BJ (cell line): ENCODE measurements at regions not wholly inside any gene's neighbourhood (a gene's known extent, or its start where the extent isn't known, plus 50 kb on each side); places are given as distances from the start of the nearest gene placed in this dataset.

Experiments
- CTCF ChIA-PET: fragments of 350-600 bp; formaldehyde crosslinking; extraction: SDS; loops from one replicate; lab custom pipeline; 2021; ENCODE audit warnings: antibody characterized with exemption, inconsistent platforms; lab: Yijun Ruan, JAX
- POLR2A ChIA-PET: fragments of 300-600 bp; sonication (Branson Sonifier 250); formaldehyde crosslinking; extraction: SDS; loops from one replicate; lab custom pipeline; 2021; ENCODE audit warnings: antibody characterized with exemption; lab: Charles Lee
- DNase-seq: peaks from one replicate; pipeline ENCODE4 v3.0.0-alpha.2; 2011; ENCODE audit warnings: low read depth
- H3K27me3 ChIP-seq: 2 replicates; pipeline ENCODE4 v1.6.0; 2011; ENCODE audit warnings: low read length; ENCODE audit not compliant: control insufficient read depth, insufficient read depth
- H3K36me3 ChIP-seq: 2 replicates; pipeline ENCODE4 v1.5.1; 2011; ENCODE audit warnings: low read length; ENCODE audit not compliant: control insufficient read depth, insufficient read depth
- H3K4me3 ChIP-seq: 2 replicates; pipeline ENCODE4 v1.5.1; 2011; ENCODE audit warnings: low read depth, mild to moderate bottlenecking, control low read depth, low read length
- TF ChIP-seq, protein P1 (sequence below): IDR thresholded peaks from 2 replicates; pipeline ENCODE4 v1.5.1; 2011; ENCODE audit warnings: low read depth, mild to moderate bottlenecking, control low read depth, inconsistent platforms, low read length, moderate library complexity; ENCODE audit not compliant: insufficient read depth

DNA sequence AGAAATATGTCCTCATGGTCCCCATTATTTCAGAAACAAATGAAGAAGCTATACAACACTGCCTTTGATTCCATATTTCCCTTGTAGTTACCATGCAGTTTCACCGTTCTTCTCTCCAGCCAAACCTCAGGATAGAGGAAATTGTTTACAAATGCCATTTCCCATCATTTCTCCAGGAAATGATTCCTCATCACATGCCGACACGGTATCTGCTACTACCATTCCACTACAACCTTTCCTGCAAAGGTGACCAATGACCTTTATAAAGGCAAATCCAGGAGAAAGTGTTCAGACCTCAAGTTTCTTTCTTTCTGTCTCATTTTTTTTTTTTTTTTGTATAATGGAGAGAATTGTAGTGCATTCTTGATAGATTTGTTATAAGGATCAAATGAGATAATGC lies 460.8 kb upstream of the CDH20 start:
- Histone ChIP-seq H3K36me3 (no peaks in the 10 kb centered on the region), H3K4me3 (no peak overlapping the region), H3K27me3 (no peaks in the 10 kb centered on the region)
- DNase-seq: no peak
- ChIA-PET POLR2A (no interaction called here), CTCF (interaction anchor here (0.6 kb wide), 1 partner anchor 36 kb away, joined by 5 read pairs; no protein-coding TSS in a partner anchor)
- TF ChIP-seq, protein P1, sequence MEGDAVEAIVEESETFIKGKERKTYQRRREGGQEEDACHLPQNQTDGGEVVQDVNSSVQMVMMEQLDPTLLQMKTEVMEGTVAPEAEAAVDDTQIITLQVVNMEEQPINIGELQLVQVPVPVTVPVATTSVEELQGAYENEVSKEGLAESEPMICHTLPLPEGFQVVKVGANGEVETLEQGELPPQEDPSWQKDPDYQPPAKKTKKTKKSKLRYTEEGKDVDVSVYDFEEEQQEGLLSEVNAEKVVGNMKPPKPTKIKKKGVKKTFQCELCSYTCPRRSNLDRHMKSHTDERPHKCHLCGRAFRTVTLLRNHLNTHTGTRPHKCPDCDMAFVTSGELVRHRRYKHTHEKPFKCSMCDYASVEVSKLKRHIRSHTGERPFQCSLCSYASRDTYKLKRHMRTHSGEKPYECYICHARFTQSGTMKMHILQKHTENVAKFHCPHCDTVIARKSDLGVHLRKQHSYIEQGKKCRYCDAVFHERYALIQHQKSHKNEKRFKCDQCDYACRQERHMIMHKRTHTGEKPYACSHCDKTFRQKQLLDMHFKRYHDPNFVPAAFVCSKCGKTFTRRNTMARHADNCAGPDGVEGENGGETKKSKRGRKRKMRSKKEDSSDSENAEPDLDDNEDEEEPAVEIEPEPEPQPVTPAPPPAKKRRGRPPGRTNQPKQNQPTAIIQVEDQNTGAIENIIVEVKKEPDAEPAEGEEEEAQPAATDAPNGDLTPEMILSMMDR: no peak

DNA sequence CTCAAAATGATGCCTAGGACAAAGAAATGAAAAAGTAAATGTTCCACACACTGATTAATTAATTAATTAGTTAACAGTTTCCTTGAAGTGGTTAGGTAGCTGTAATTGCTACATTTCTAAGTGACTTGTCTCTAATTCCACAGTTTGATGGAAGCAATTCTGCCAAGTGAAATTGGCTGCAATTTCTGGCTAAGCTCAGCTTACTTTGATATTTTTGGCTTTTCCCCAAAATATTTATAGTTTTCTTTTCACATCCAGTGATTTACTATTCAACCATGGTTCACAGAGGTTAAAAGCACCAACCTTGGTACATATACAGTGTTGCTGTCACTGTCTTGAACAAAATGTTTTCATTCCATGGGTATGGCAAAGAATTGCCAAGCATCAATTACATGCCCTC lies 459.5 kb upstream of the CDH20 start:
- no peaks in the 10 kb centered on the region for H3K27me3 ChIP-seq
- no peak for DNase-seq
- no peaks in the 10 kb centered on the region for H3K36me3 ChIP-seq
- ChIA-PET CTCF (no interaction called here), POLR2A (no interaction called here)
- no peak overlapping the region for H3K4me3 ChIP-seq
- TF ChIP-seq, protein P1: no peak

DNA sequence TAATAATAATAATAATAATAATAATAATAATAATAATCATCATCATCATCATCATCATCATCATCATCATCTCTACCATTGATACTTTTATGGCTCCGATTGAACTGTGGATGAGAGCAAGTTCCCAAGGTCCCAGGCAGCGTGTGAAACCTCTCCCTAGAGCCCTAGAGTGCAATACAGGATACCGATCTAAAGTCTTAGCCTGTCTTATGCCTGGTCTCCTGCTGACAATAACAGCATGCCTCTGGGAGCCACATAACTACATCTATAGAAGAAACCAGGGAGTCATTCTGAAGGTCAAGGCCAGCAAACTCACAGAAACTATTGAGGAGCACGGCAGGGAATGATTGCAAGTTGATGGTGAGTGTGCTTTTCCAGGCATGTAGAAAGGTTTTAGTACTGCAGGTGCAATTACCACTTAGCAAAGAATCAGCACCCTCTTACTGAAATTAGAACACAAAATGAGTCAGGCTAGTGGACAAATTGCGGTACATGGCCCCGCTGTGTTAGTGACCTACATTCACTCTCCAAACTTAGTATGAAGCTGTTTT lies 457.2 kb upstream of the CDH20 start:
- no peak for DNase-seq
- TF ChIP-seq, protein P1: no peak
- H3K27me3 ChIP-seq: no peaks in the 10 kb centered on the region
- no peak overlapping the region for H3K4me3 ChIP-seq
- H3K36me3 ChIP-seq: no peaks in the 10 kb centered on the region
- CTCF ChIA-PET: no interaction called here
- POLR2A ChIA-PET: no interaction called here

DNA sequence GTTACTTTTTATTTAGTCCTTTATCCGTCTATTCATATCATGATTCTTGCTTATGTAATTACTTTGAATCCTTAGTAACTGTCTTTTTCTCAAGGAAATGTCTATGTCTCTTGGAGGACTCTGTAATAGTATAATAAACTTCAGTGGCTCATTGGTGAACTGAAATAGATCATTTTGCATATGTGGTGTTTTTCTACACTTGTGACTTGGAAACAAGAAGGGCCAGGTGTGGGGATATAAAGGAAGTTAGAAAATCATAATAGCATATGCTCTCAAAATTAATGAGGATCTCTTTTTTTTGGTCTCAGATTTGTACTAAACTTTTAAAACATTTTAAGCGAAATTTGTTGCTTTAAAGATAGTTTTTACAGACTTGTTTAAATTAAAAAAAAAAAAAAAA lies 453.0 kb upstream of the CDH20 start:
- no peak for DNase-seq
- no peak overlapping the region for H3K4me3 ChIP-seq
- no peaks in the 10 kb centered on the region for H3K36me3 ChIP-seq
- no peaks in the 10 kb centered on the region for H3K27me3 ChIP-seq
- TF ChIP-seq, protein P1: no peak
- ChIA-PET CTCF (no interaction called here), POLR2A (no interaction called here)

DNA sequence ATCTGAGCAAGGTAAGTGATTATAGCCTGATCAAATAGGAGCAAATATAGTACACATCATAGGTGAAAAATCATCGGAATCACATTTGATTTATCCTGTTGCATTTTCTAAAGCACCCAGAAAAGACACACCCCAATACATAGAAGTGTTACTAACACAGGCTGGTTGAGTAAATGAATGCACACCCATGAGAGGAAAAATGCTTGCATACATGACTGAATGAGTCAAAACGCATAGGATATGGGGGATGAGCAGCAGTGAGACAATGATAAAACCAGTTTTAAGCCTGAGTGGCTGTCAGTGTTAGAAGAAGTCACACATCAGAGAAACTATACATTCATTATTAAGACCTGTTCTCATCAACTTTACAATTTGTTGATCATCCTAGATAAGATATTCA lies 449.6 kb upstream of the CDH20 start:
- H3K4me3 ChIP-seq: no peak overlapping the region
- no peaks in the 10 kb centered on the region for H3K36me3 ChIP-seq
- TF ChIP-seq, protein P1: no peak
- ChIA-PET CTCF (no interaction called here), POLR2A (no interaction called here)
- DNase-seq: no peak
- H3K27me3 ChIP-seq: no peaks in the 10 kb centered on the region
